Activated T-cell treated with anti-CD3 and anti-CD28 coated beads for 4 hours (primary cell): ENCODE measurements at regions not wholly inside any gene's neighbourhood (a gene's known extent, or its start where the extent isn't known, plus 50 kb on each side); places are given as distances from the start of the nearest gene placed in this dataset.
"Not testable (repeated sequence)": the region's sequence is repeated elsewhere in the genome, so short reads cannot be mapped to it uniquely, and the experiment has no call there.

Experiments used
- DNase-seq: peaks from one replicate; pipeline ENCODE4 v3.0.0-alpha.2; 2020

DNA sequence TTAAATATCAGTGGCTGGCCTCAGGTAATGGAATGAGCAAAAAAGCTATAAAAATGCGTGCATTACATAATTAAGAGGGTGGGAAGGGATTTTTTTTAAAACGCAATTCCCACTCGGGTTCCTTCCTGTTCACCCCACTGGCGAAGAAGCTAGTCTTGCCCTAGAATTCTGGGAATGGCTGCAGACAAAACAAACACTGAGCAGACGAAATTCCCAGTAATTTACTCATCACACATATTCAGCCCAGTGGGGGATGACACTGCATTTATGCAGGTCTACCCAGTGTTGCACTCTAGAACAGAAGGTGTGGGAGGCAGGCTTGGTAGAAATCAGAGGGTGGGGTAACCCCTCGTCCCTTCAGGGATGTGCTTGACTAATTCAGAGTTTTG, 2695.0 kb upstream of the DEFB115 start:
- DNase-seq = no peak

DNA sequence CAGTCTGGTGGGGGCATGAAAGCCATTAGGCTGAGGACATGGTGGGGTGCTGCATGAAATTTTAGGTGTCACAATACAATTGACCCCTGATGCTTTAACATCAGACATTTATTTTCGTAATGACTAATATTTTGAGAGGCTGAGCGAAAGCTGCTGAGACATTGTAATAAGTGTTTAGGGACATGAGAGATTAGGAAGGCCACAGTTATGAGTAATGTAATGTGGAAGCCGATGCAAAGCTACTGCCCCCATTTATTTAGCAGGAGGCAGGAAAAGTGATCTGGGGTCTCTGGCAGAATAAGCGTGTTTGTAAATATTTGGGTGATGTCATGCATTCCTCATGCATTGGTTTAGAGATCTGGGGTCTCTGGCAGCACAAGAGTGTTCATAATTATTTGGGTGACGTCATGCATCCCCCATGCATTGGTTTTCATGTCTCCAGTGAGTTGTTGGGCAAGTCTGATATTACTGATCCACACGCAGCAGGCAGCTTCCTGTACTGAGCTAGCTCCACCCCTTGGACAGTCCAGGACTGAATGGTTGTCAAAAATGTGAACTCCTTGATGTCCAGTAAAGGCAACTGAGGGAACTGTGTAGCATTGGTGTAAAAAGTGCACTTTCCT, 2694.5 kb upstream of the DEFB115 start:
- DNase-seq = not testable (repeated sequence)

DNA sequence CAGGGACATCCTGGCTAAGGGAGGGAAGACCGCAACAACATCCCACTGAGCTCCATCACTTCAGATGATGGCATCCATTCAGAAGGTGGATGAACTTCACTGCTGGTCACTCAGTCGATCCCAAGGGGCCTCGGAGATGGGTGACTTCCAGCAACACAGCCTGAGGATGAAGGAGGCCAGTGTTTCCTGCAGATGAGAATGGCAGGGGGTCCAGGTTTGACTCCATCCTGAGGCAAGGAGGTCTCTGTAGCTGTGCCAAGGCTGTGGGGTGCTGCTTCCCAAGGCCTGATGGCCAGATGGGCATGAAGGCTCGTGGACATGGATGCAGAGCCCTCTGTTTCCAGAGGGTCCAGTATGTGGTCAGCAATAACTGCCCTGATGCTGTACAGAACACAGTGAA, 2693.4 kb upstream of the DEFB115 start:
- not testable (repeated sequence) for DNase-seq

DNA sequence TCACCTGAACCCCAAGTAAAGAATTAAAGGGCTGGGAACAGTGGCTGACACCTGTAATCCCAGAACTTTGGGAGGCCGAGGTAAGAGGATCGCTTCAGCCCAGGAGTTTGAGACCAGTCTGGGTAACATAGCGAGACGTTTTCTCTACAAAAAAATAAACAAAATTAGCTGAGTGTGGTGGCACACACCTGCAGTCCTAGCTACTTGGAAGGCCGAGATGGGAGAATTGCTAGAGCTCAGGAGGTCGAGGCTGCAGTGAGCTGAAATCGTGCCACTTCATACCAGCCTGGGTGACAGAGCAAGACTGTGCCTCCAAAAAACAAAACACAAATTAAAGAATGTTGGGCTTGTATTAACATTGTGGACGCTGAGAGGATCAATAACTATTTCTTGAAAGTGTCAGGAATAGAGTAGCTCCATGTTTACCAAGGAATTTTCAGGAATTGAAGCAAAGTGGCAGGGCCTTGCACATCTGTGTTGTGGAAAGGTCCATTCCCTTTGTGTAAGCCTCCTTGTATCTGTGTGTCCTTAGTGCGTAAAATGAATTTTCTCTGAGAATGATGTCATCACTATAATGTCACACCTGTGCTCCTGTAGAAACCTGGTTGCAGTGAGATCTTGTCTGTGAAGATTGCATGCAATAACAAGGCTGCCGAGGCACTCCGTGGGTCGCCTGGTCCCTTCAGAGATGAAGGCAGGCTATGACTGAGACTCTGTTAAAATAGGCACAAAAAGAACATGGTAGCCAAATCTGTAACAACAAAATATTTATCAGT, 2692.6 kb upstream of the DEFB115 start:
- not testable (repeated sequence) for DNase-seq

DNA sequence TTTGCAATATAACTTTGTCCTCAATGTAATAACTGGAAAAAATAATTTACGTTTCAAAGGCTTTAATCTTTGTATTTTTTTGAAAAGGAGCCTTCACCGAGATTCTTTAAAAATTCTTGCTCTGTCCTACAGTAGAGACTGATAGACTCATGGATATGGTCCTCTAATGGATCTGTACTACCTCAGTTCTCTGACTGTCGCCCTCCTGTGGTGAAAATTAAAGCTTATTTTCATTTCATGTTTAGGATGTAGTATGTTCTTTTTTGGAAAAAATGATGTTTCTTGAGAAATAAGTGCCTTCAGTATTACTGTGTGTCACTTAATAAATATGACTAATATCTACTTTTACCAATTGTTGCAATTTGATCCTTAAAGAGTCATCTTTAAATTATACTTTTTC, 2681.5 kb upstream of the DEFB115 start:
- DNase-seq = not testable (repeated sequence)

DNA sequence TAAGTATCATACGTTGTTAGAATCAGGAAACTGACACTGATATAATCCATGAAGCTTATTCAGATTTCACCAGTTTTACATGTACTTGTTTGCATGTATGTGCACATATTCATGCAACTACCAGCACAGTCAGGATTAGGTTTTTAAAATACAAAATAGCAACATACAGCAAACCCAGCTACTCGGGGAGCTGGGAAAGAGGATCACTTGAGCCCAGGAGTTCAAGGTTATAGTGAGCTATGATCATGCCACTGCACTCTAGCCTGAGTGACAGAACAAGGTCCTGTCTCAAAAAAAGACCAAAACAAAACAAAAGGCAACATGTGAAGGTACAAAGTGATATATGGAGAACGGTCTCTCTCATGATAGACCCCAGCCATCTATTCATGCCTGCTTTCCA, 2665.8 kb upstream of the DEFB115 start:
- DNase-seq = not testable (repeated sequence)

DNA sequence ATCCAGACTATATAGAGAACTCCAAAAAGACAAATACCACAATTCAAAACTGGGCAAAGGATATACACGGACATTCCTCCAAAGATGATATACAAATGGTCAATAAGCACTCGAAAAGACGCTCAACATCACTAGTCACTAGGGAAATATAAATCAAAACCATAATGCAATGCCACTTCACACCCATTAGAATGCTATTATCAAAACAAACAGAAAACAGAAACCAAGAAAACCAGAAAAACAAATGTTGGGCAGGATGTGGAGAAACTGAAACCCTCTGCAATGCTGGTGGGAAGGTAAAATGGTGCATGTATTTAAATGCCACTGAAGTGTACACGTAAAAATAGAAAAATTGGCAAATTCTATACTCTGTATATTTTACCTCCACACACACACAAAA, 2664.1 kb upstream of the DEFB115 start:
- DNase-seq = not testable (repeated sequence)

DNA sequence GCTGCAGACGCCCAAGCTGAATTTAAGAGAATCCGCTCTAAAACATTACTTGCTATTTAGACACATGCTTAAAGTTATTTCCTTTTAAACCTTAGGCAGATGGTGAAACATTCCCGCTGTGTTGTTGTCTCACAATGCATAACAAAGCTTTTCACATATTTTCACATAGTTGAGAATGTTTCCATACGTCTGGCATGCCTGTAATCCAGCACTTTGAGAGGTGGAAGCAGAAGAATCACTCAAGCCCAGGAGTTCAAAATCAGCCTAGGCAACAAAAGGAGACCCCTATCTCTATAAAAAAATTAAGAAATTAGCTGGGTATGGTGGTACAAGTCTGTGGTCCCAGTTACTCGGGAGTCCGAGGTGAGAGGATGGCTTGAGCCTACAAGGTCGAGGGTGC, 2663.0 kb upstream of the DEFB115 start:
- not testable (repeated sequence) for DNase-seq

DNA sequence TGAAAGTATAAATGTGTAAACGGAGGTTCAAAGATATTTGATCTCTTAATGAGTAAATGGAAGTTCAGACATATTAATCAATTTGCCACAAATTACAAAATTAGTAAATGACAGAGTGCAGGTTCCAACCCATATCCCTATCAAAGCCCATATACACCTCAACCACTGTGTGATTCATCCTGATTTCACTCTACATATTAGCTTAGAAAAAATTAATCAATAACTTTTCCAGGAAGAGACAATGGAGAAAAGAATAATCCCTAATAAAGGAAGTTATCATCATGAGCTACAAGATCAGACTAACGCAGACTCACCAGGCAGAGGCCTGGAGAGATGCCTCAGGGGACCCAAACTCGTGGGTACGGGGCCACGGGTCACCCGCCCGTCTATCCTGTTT, 2655.5 kb upstream of the DEFB115 start:
- DNase-seq = not testable (repeated sequence)

DNA sequence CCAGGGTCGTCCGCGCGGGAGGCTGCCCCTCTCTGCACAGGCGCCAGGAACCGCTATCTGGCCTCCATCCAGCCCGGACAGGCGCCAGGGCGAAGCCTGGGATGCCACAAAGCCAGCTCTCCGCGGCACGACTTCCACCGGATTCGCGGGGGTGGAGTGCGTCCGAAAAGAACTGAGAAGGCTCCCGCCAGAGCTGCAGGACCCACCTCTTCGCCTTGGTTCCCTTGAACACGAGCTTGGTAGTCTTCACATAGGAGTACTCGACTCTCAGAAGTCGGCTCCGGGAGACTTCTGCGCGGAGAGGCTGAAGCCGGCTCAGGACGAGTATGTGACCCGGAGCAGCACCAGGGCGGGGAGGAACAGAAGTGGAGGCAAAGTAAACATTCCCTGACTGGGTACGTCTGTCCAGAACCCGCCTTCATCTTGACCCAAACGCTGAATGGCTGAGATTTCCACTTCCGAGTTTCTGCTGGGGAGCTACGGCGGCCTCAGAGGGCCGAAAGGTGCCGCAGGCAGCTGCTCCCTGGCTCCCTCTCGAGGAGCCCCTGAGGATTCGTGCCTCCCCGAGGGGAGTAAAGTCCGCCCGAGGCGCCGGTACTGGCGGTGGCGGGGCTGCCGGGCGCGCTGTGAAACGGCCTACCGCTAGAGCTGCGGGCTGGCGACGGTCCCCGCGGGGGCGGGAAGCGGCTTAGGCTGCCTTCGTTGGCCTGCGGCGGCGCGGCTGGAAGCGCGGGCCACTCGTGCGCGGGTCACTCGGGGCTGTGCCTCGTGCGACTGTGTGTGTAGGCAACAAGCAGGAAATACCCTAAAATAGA, 2654.9 kb upstream of the DEFB115 start:
- DNase-seq = peak; percentile 59

DNA sequence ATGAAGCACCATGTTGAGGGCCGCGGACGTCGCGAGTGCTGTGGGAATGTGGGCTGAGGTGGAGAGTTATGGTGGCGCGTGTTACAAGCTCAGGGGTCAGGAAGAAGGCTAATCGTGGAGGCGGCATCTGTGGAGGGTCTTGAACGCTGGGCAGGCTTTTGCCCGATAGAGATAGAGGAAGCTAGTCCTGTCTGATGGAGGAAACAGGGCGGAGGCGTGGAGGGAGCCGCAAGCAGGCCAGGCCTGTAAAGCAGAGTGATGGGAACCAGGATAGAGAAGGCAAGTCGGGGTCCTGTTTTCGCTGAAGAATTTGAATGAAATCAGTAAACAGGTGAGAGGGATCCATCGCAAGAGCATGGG, 2654.3 kb upstream of the DEFB115 start:
- not testable (repeated sequence) for DNase-seq

DNA sequence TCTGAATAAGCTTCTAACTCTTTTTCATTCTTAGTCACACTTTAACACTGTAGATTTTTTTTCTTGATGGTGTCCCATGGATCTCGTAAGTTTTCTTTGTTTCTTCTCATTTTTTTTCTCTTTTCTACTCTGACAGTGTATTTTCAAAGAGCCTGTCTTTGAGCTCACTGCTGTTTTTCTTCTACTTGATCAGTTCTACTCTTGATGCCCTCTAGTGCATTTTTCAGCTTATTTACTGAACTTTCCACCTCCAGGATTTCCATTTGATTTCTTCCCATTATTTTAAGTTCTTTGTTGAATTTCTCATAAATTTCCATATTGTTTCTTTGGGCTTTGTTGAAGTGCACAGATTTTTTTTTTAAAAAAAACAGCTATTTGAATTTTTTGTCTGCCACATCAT, 2641.1 kb upstream of the DEFB115 start:
- no peak for DNase-seq

DNA sequence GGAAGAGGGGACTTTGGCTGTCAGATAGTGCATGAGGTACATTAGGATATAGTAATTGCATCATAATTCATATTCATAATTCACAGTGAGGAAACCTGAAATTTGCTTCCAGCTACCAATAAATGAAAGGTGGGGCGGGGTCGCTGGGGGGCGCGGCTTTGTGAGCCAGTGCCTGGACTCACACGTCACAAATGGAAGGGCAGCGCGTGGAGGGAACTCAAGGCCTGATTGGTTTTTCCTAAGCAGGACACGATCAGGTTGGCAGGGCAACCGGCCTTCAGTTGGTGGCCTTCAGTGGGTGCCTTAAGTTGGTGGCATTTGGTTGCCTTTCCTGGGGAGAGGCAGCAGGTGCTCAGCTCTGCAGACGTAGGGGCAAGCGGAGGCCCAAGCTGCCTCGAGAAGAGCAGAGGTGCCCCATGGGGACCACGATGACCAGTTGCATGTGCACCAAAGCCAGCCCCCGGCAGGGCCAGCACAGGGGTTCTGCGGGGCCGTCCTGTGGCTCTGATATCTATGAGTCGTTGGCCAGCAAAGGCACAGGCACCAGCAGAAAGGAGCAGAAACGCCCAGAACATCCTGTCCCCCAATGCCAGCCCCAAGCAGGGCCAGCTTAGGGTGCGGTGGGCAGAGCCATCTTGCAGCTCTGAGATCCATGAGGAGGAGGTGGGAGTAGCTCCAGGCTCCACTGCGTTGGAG, 2637.4 kb upstream of the DEFB115 start:
- DNase-seq = not testable (repeated sequence)

DNA sequence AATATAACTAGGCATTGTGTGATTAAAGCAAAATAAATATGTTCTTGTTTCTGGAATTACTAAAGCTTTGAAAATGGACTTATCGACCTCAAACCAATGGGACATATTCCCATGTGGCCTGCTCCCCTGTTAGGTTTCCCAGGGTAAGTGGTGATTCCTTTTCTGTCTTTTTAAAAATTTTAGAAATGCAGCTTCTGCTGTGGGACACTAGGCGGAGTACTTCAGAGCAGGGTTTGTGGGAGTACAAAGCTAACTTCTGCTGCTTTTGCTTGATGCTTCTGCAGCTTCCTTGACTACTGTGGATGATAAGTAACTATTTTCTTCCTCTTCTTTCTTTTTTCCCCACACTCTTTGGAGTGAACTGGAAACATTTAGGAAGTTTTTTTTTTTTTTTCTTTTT, 2632.4 kb upstream of the DEFB115 start:
- not testable (repeated sequence) for DNase-seq

DNA sequence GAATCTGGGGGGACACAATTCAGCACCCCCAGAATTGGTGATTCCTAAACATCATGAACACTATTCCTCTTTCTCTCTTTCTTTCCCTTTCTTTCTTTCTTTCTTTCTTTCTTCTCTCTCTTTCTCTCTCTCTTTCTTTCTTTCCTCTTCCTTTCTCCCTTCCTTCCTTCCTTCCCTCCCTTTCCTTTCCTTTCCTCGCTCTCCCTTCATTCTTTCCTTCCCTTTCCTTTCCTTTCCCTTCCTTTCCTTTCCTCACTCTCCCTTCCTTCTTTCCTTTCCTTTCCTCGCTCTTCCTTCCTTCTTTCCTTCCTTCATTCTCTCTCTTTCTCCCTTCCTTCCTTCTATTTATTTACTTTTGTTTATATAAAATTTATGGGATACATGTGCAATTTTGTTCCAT, 2616.6 kb upstream of the DEFB115 start:
- not testable (repeated sequence) for DNase-seq
